GM18868 (cell line): ENCODE measurements at regions not wholly inside any gene's neighbourhood (a gene's known extent, or its start where the extent isn't known, plus 50 kb on each side); places are given as distances from the start of the nearest gene placed in this dataset.

Experiments
- ATAC-seq: cut with Tn5 transposase; IDR thresholded peaks from one replicate; pipeline ENCODE4 v1.9.1; 2021; ENCODE audit warnings: mild to moderate bottlenecking, moderate library complexity; ENCODE audit not compliant: unreplicated experiment

GRCh38 chr4:11194431-11194830 lies 234.3 kb downstream of the HS3ST1 start:
- ATAC-seq = no peak

GRCh38 chr4:11189756-11190155 lies 238.9 kb downstream of the HS3ST1 start:
- no peak for ATAC-seq

GRCh38 chr4:11183356-11183740 lies 245.3 kb downstream of the HS3ST1 start:
- ATAC-seq = no peak

GRCh38 chr4:11182586-11183355 lies 245.9 kb downstream of the HS3ST1 start:
- ATAC-seq = no peak

GRCh38 chr4:11182031-11182430 lies 246.7 kb downstream of the HS3ST1 start:
- no peak for ATAC-seq

- ATAC-seq = no peak
Measured at GRCh38 chr4:11179796-11180195, 248.9 kb downstream of the HS3ST1 start.

GRCh38 chr4:11178433-11178832 lies 250.3 kb downstream of the HS3ST1 start:
- no peak for ATAC-seq

- no peak for ATAC-seq
Measured at GRCh38 chr4:11175374-11175773, 253.3 kb downstream of the HS3ST1 start.

- ATAC-seq = no peak
Measured at GRCh38 chr4:11166606-11167005, 262.1 kb downstream of the HS3ST1 start.

GRCh38 chr4:11166034-11166433 lies 262.7 kb downstream of the HS3ST1 start:
- no peak for ATAC-seq

GRCh38 chr4:11165052-11165451 lies 263.6 kb downstream of the HS3ST1 start:
- no peak for ATAC-seq

- ATAC-seq = no peak
Measured at GRCh38 chr4:11160288-11160687, 268.4 kb downstream of the HS3ST1 start.

- no peak for ATAC-seq
Measured at GRCh38 chr4:11158971-11159370, 269.7 kb downstream of the HS3ST1 start.

- no peak for ATAC-seq
Measured at GRCh38 chr4:11155208-11155867, 273.4 kb downstream of the HS3ST1 start.

GRCh38 chr4:11153171-11153750 lies 275.4 kb downstream of the HS3ST1 start:
- no peak for ATAC-seq

- ATAC-seq = no peak
Measured at GRCh38 chr4:11152684-11153083, 276.0 kb downstream of the HS3ST1 start.

GRCh38 chr4:11151500-11151899 lies 277.2 kb downstream of the HS3ST1 start:
- no peak for ATAC-seq

- ATAC-seq = no peak
Measured at GRCh38 chr4:11149612-11150259, 279.0 kb downstream of the HS3ST1 start.

GRCh38 chr4:11139871-11140270 lies 288.8 kb downstream of the HS3ST1 start:
- ATAC-seq = no peak

GRCh38 chr4:11138964-11139363 lies 289.7 kb downstream of the HS3ST1 start:
- peak; percentile 89 for ATAC-seq

- ATAC-seq = no peak
Measured at GRCh38 chr4:11134705-11135104, 294.0 kb downstream of the HS3ST1 start.

GRCh38 chr4:11133868-11134267 lies 294.8 kb downstream of the HS3ST1 start:
- no peak for ATAC-seq
